ENCODE measurements at regions not wholly inside any gene's neighbourhood (a gene's known extent, or its start where the extent isn't known, plus 50 kb on each side); places are given as distances from the start of the nearest gene placed in this dataset.

DNA sequence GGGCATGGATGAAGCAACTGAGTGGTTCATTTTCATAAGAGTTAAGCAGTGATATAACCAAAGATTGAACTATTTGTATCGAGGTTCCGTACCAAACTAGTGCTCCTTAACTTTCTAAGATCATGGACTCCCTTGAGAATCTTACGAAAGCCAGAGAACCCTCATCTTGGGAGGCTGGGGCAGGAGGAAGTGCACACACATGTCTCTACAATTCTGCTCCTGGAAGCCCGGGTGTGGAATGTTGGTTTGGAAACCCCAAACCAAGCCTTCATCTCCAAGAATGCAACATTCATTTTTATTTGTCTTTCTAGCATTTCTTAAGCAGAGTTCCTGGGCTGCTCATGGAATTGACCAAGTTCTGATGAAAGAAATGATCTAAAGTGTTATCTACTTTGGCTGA lies 215.0 kb upstream of the PRNP start:
- TF ChIP-seq, protein P1, sequence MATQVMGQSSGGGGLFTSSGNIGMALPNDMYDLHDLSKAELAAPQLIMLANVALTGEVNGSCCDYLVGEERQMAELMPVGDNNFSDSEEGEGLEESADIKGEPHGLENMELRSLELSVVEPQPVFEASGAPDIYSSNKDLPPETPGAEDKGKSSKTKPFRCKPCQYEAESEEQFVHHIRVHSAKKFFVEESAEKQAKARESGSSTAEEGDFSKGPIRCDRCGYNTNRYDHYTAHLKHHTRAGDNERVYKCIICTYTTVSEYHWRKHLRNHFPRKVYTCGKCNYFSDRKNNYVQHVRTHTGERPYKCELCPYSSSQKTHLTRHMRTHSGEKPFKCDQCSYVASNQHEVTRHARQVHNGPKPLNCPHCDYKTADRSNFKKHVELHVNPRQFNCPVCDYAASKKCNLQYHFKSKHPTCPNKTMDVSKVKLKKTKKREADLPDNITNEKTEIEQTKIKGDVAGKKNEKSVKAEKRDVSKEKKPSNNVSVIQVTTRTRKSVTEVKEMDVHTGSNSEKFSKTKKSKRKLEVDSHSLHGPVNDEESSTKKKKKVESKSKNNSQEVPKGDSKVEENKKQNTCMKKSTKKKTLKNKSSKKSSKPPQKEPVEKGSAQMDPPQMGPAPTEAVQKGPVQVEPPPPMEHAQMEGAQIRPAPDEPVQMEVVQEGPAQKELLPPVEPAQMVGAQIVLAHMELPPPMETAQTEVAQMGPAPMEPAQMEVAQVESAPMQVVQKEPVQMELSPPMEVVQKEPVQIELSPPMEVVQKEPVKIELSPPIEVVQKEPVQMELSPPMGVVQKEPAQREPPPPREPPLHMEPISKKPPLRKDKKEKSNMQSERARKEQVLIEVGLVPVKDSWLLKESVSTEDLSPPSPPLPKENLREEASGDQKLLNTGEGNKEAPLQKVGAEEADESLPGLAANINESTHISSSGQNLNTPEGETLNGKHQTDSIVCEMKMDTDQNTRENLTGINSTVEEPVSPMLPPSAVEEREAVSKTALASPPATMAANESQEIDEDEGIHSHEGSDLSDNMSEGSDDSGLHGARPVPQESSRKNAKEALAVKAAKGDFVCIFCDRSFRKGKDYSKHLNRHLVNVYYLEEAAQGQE (IDR thresholded peaks at IDR 0.05) = no peak
- TF ChIP-seq, protein P2, sequence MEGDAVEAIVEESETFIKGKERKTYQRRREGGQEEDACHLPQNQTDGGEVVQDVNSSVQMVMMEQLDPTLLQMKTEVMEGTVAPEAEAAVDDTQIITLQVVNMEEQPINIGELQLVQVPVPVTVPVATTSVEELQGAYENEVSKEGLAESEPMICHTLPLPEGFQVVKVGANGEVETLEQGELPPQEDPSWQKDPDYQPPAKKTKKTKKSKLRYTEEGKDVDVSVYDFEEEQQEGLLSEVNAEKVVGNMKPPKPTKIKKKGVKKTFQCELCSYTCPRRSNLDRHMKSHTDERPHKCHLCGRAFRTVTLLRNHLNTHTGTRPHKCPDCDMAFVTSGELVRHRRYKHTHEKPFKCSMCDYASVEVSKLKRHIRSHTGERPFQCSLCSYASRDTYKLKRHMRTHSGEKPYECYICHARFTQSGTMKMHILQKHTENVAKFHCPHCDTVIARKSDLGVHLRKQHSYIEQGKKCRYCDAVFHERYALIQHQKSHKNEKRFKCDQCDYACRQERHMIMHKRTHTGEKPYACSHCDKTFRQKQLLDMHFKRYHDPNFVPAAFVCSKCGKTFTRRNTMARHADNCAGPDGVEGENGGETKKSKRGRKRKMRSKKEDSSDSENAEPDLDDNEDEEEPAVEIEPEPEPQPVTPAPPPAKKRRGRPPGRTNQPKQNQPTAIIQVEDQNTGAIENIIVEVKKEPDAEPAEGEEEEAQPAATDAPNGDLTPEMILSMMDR (IDR thresholded peaks at IDR 0.05) = no peak
- no peak for TF ChIP-seq POLR2A (IDR thresholded peaks at IDR 0.05; ENCODE audit: low read length)
- no peak for TF ChIP-seq ELK1 (IDR thresholded peaks at IDR 0.05; ENCODE audit: low read depth, low read length)
- no peak for TF ChIP-seq MAFK (IDR thresholded peaks at IDR 0.05; ENCODE audit: partially characterized antibody)
- TF ChIP-seq SREBF2 (IDR thresholded peaks at IDR 0.05) = no peak
- TF ChIP-seq JUN (IDR thresholded peaks at IDR 0.05) = no peak
- TF ChIP-seq EP300 (IDR thresholded peaks at IDR 0.05) = no peak
- TF ChIP-seq CEBPB (IDR thresholded peaks at IDR 0.05) = no peak
- no peak for TF ChIP-seq ESRRA (IDR thresholded peaks at IDR 0.05; ENCODE audit: borderline replicate concordance, low read length)

Measured in A549 (cell line).